GM10266 (cell line): ENCODE measurements at regions not wholly inside any gene's neighbourhood (a gene's known extent, or its start where the extent isn't known, plus 50 kb on each side); places are given as distances from the start of the nearest gene placed in this dataset.

ENCODE experiments used
- DNase-seq: peaks from one replicate; pipeline ENCODE4 v3.0.0; 2012; ENCODE audit errors: extremely low spot score
- TF ChIP-seq, protein P1 (sequence below): IDR thresholded peaks from 2 replicates; pipeline ENCODE4 v1.5.1; 2012; ENCODE audit warnings: mild to moderate bottlenecking, low read depth; ENCODE audit not compliant: control insufficient read depth, insufficient read depth; ENCODE audit errors: missing control alignments

DNA sequence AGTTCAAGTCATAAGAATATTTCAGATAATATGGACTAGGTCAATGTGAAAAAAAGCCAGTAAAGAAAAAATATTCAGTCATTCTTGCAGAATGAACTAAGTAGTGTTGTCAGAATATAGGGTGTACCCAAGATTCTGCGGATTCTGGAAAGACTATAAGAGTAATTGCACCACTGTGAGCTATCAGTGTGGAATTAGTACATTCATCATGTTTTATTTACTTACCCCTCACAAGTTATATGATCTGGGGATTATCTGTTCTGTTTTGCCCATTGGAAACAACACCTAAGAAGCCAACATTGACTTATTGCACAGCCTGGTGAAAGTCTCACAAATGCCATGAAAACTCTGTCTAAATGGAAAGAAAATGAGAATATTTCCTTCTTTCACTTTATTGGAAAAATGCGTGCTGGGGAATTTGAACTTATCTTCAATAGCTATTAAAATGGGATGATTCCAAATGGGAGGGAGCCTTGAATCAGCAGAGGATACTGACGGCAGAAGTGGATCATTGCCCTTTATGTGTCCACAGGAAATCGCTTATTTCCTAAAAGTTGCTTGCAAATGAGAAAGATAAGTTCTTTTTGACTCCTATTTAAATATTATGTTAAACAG is 563.3 kb upstream of the POM121L12 start:
- TF ChIP-seq, protein P1, sequence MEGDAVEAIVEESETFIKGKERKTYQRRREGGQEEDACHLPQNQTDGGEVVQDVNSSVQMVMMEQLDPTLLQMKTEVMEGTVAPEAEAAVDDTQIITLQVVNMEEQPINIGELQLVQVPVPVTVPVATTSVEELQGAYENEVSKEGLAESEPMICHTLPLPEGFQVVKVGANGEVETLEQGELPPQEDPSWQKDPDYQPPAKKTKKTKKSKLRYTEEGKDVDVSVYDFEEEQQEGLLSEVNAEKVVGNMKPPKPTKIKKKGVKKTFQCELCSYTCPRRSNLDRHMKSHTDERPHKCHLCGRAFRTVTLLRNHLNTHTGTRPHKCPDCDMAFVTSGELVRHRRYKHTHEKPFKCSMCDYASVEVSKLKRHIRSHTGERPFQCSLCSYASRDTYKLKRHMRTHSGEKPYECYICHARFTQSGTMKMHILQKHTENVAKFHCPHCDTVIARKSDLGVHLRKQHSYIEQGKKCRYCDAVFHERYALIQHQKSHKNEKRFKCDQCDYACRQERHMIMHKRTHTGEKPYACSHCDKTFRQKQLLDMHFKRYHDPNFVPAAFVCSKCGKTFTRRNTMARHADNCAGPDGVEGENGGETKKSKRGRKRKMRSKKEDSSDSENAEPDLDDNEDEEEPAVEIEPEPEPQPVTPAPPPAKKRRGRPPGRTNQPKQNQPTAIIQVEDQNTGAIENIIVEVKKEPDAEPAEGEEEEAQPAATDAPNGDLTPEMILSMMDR, result no peak
- no peak for DNase-seq

DNA sequence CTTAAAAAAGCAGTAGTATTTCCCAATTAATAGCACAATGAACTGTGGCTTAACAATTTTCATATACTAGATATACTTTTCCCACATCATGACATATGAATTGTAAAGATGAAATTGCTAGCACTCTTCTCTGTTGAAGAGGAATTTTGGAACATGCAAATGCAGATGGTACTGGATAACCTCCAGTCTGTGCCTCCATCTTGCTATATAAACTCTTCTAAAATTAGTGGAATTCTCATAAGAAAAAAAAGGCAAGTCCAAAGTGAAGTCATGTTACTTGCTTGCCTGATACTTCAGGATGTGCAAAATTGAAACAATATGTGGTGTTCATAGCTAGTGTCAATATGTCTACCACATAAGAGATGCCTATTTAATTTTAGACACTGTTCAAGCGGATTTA is 570.2 kb upstream of the POM121L12 start:
- no peak for DNase-seq
- TF ChIP-seq, protein P1, result no peak

DNA sequence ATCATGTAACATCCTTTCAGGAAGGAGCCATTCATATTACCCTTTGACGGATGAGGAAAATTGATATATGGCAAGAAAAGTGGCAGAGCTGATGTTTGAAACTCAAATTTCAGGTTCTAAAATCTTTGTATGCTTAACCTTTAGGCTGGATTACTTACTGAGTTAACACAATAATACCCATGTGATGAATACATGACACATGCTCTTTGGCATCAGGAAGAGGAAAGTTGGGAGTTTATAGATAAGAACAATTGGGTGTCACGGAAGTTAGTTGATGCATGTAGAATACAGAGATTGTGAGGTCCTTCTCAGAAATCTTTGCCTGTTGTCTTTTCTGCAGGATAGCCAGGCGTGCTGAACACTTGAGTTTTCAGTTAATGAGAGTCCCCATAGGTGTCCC is 572.1 kb upstream of the POM121L12 start:
- no peak for DNase-seq
- TF ChIP-seq, protein P1, result no peak

DNA sequence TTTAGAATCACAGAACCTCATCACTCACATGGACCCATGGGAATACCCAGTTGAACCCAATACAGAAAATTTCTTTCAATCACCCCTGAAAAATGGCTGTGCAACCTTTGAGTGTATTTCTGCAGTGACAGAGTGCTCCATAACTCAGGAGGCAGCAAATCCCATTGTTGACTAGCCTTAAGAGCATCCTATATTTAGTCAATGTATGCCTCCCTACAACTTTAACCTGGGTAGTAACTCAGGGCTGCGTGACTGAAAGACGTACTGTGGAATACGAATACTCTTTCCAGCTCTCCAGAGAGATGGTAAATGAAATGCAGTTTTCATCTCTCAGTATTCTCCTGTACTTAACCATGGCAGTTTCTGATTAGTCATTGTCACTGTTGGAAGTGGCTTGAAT is 573.0 kb upstream of the POM121L12 start:
- TF ChIP-seq, protein P1, result no peak
- no peak for DNase-seq

DNA sequence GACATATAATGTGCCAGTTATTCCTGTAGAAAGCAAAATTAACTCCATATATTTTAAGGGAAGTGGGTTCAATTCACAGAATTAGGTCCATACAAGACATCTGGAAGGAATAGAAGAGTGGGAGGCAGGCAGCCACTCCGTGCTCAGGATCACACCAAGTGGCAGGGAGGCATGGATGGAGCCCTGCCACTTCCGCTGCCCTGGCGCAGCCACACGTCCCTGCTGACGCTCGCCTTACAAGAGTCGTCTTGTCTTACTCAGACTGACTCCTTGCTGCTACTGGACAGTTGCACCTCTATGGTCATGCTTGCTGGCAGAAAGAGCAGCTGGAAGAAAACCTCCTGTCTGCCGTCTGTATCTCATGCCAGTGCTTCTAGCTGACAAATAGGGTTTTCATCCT is 579.9 kb upstream of the POM121L12 start:
- DNase-seq, result no peak
- TF ChIP-seq, protein P1, result no peak

DNA sequence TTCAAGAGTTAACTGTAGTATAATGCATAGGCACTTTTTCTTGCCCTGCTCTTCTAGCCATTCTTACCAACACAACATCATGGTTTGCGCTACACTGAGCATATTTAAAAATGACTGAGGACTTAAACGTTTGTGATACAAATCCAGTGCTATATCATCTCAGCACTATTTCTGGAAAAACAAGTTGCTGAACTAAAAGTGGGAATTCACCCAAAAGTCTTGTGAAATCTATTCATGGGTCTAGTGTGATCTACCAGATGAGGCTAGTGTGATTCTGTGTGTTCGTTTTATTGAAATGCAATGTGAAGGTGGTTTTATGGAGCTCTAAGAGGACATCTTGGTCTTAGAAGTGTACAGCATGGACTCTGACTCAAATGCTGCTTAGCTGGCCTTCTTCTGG is 584.6 kb upstream of the POM121L12 start:
- TF ChIP-seq, protein P1, result no peak
- DNase-seq, result no peak

DNA sequence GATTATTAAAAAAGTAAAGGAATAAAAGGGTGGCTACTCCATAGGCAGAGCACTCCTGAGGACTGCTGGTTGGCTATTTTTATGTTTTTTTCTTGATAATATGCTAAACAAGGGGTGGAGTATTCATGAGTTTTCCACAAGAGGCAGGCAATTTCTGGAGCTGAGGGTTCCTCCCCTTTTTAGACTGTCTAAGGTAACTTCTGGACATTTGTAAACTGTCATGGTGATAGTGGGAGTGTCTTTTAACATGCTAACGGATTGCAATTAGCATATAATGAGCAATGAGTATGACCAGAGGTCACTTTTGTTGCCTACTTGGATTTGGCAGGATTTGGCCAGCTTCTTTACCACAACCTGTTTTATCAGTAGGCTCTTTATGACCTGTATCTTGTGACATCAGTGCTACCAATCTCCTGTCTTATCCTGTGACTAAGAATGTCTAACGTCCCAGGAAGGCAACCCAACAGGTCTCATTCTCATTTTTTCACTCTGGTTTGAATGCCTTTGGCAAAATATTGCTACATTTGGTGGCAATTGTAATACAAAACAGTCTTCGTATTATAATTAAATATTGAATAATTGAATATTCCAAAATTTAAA is 587.8 kb upstream of the POM121L12 start:
- no peak for DNase-seq
- TF ChIP-seq, protein P1, result no peak
